Right ventricle myocardium superior (tissue), 1 donor: ENCODE measurements at regions not wholly inside any gene's neighbourhood (a gene's known extent, or its start where the extent isn't known, plus 50 kb on each side); places are given as distances from the start of the nearest gene placed in this dataset.
A peak's percentile ranks its signal among the peaks of the same experiment; 100 is the strongest.

Source experiments
- ATAC-seq: fragments of 200-7000 bp; cut with Tn5 transposase; one replicate; pipeline ENCODE4 v1.9.1; 2020; ENCODE audit warnings: mild to moderate bottlenecking; ENCODE audit not compliant: poor library complexity
- DNase-seq: peaks from one replicate; pipeline ENCODE4 v3.0.0-alpha.2; 2020
- intact Hi-C: fragments of 100-400 bp; cut with DNase I; formaldehyde crosslinking; loops from one replicate; pipeline ENCODE4 v1.11.2; 2022
- donor health status: DM: no; HTN: yes; CAD: no; lungs with severe emphysema.

GRCh38 chr6:91653076-91653723, 1066.3 kb upstream of the MAP3K7 start:
- no peak for DNase-seq
- no peak for ATAC-seq
- intact Hi-C loops, result no loop called here

- intact Hi-C loops, result no loop called here
Measured at GRCh38 chr6:91646649-91647048, 1059.8 kb upstream of the MAP3K7 start.

GRCh38 chr6:91645811-91646210, 1058.9 kb upstream of the MAP3K7 start:
- DNase-seq (no peak), ATAC-seq (no peak)
- intact Hi-C loops, result no loop called here

More at GRCh38 chr6:91646649-91647048, 1059.8 kb upstream of the MAP3K7 start:
- ATAC-seq (no peak), DNase-seq (no peak)

GRCh38 chr6:91637217-91637616, 1050.3 kb upstream of the MAP3K7 start:
- intact Hi-C loops, result no loop called here

GRCh38 chr6:91634791-91635190, 1047.9 kb upstream of the MAP3K7 start:
- intact Hi-C loops, result no loop called here
- ATAC-seq (no peak), DNase-seq (no peak)

More at GRCh38 chr6:91637217-91637616, 1050.3 kb upstream of the MAP3K7 start:
- DNase-seq (no peak), ATAC-seq (no peak)

GRCh38 chr6:91633374-91634111, 1046.7 kb upstream of the MAP3K7 start:
- intact Hi-C loops, result no loop called here

GRCh38 chr6:91632308-91632707, 1045.4 kb upstream of the MAP3K7 start:
- intact Hi-C loops, result no loop called here
- DNase-seq (no peak), ATAC-seq (no peak)

More at GRCh38 chr6:91633374-91634111, 1046.7 kb upstream of the MAP3K7 start:
- ATAC-seq (peak; percentile 55), DNase-seq (no peak)

- ATAC-seq (no peak), DNase-seq (no peak)
- intact Hi-C loops, result no loop called here
Measured at GRCh38 chr6:91631227-91631626, 1044.4 kb upstream of the MAP3K7 start.

GRCh38 chr6:91626911-91627310, 1040.0 kb upstream of the MAP3K7 start:
- DNase-seq (no peak), ATAC-seq (no peak)
- intact Hi-C loops, result no loop called here

GRCh38 chr6:91613481-91613880, 1026.6 kb upstream of the MAP3K7 start:
- ATAC-seq (no peak), DNase-seq (no peak)
- intact Hi-C loops, result no loop called here

- ATAC-seq (no peak), DNase-seq (no peak)
- intact Hi-C loops, result no loop called here
Measured at GRCh38 chr6:91611190-91611589, 1024.3 kb upstream of the MAP3K7 start.

GRCh38 chr6:91608428-91608827, 1021.6 kb upstream of the MAP3K7 start:
- DNase-seq, result no peak
- no peak for ATAC-seq
- intact Hi-C loops, result no loop called here

- no peak for ATAC-seq
- DNase-seq, result no peak
- intact Hi-C loops, result no loop called here
Measured at GRCh38 chr6:91606148-91606901, 1019.5 kb upstream of the MAP3K7 start.

- ATAC-seq, result no peak
- intact Hi-C loops, result no loop called here
- DNase-seq, result no peak
Measured at GRCh38 chr6:91600561-91600960, 1013.7 kb upstream of the MAP3K7 start.

- intact Hi-C loops, result no loop called here
- no peak for ATAC-seq
- DNase-seq, result no peak
Measured at GRCh38 chr6:91590191-91590590, 1003.3 kb upstream of the MAP3K7 start.

- DNase-seq, result no peak
- intact Hi-C loops, result no loop called here
- no peak for ATAC-seq
Measured at GRCh38 chr6:91580635-91581034, 993.8 kb upstream of the MAP3K7 start.

GRCh38 chr6:91575032-91575431, 988.2 kb upstream of the MAP3K7 start:
- no peak for DNase-seq
- ATAC-seq, result no peak
- intact Hi-C loops, result no loop called here

- ATAC-seq (no peak), DNase-seq (no peak)
- intact Hi-C loops, result no loop called here
Measured at GRCh38 chr6:91573826-91574416, 987.0 kb upstream of the MAP3K7 start.

- no peak for ATAC-seq
Measured at GRCh38 chr6:91572878-91573277, 986.0 kb upstream of the MAP3K7 start.

More at GRCh38 chr6:91572878-91573277, 986.0 kb upstream of the MAP3K7 start:
- intact Hi-C loops, result no loop called here
- DNase-seq, result no peak
